ENCODE measurements at regions not wholly inside any gene's neighbourhood (a gene's known extent, or its start where the extent isn't known, plus 50 kb on each side); places are given as distances from the start of the nearest gene placed in this dataset.

- no peaks in the 10 kb centered on the region for H3K27me3 ChIP-seq (ENCODE audit: low read depth, low read length)
- H3K4me1 ChIP-seq (ENCODE audit: control insufficient read depth in 1 of 2, insufficient read depth in 2 of 2, low read length in 2 of 2) = no peaks in the 10 kb centered on the region
- no peaks in the 10 kb centered on the region for H3K9me3 ChIP-seq (ENCODE audit: control insufficient read depth in 1 of 2, low read length in 2 of 2)
- no peak overlapping the region for H3K4me3 ChIP-seq (ENCODE audit: low read depth in 1 of 2, low read length in 2 of 2)
- H3K36me3 ChIP-seq (ENCODE audit: control insufficient read depth in 1 of 2, insufficient read depth in 2 of 2, low read length in 2 of 2) = no peaks in the 10 kb centered on the region
- no peak overlapping the region for H3K27ac ChIP-seq (ENCODE audit: low read length)
Observed at GRCh38 chr13:104855581-104855980, 1679.9 kb downstream of the EFNB2 start.

- no peaks in the 10 kb centered on the region for H3K9me3 ChIP-seq (ENCODE audit: control insufficient read depth in 1 of 2, low read length in 2 of 2)
- no peaks in the 10 kb centered on the region for H3K27me3 ChIP-seq (ENCODE audit: low read depth, low read length)
Observed at GRCh38 chr13:104854698-104855097, 1680.8 kb downstream of the EFNB2 start.

GRCh38 chr13:104854007-104854406, 1681.5 kb downstream of the EFNB2 start:
- H3K4me3 ChIP-seq (ENCODE audit: low read depth in 1 of 2, low read length in 2 of 2) = no peak overlapping the region
- H3K36me3 ChIP-seq (ENCODE audit: control insufficient read depth in 1 of 2, insufficient read depth in 2 of 2, low read length in 2 of 2) = no peaks in the 10 kb centered on the region
- no peaks in the 10 kb centered on the region for H3K9me3 ChIP-seq (ENCODE audit: control insufficient read depth in 1 of 2, low read length in 2 of 2)

More at GRCh38 chr13:104854698-104855097, 1680.8 kb downstream of the EFNB2 start:
- H3K4me1 ChIP-seq (ENCODE audit: control insufficient read depth in 1 of 2, insufficient read depth in 2 of 2, low read length in 2 of 2) = no peaks in the 10 kb centered on the region
- no peak overlapping the region for H3K4me3 ChIP-seq (ENCODE audit: low read depth in 1 of 2, low read length in 2 of 2)
- no peak overlapping the region for H3K27ac ChIP-seq (ENCODE audit: low read length)
- no peaks in the 10 kb centered on the region for H3K36me3 ChIP-seq (ENCODE audit: control insufficient read depth in 1 of 2, insufficient read depth in 2 of 2, low read length in 2 of 2)

GRCh38 chr13:104847922-104848321, 1687.5 kb downstream of the EFNB2 start:
- Histone ChIP-seq H3K27ac (ENCODE audit: low read length) (no peak overlapping the region), H3K27me3 (ENCODE audit: low read depth, low read length) (no peaks in the 10 kb centered on the region), H3K4me1 (ENCODE audit: control insufficient read depth in 1 of 2, insufficient read depth in 2 of 2, low read length in 2 of 2) (no peaks in the 10 kb centered on the region), H3K9me3 (ENCODE audit: control insufficient read depth in 1 of 2, low read length in 2 of 2) (no peaks in the 10 kb centered on the region), H3K4me3 (ENCODE audit: low read depth in 1 of 2, low read length in 2 of 2) (no peak overlapping the region), H3K36me3 (ENCODE audit: control insufficient read depth in 1 of 2, insufficient read depth in 2 of 2, low read length in 2 of 2) (no peaks in the 10 kb centered on the region)

More at GRCh38 chr13:104854007-104854406, 1681.5 kb downstream of the EFNB2 start:
- Histone ChIP-seq H3K27me3 (ENCODE audit: low read depth, low read length) (no peaks in the 10 kb centered on the region), H3K27ac (ENCODE audit: low read length) (no peak overlapping the region), H3K4me1 (ENCODE audit: control insufficient read depth in 1 of 2, insufficient read depth in 2 of 2, low read length in 2 of 2) (no peaks in the 10 kb centered on the region)

- H3K36me3 ChIP-seq (ENCODE audit: control insufficient read depth in 1 of 2, insufficient read depth in 2 of 2, low read length in 2 of 2) = no peaks in the 10 kb centered on the region
- no peak overlapping the region for H3K27ac ChIP-seq (ENCODE audit: low read length)
- no peak overlapping the region for H3K4me3 ChIP-seq (ENCODE audit: low read depth in 1 of 2, low read length in 2 of 2)
- H3K4me1 ChIP-seq (ENCODE audit: control insufficient read depth in 1 of 2, insufficient read depth in 2 of 2, low read length in 2 of 2) = no peaks in the 10 kb centered on the region
- H3K27me3 ChIP-seq (ENCODE audit: low read depth, low read length) = no peaks in the 10 kb centered on the region
- H3K9me3 ChIP-seq (ENCODE audit: control insufficient read depth in 1 of 2, low read length in 2 of 2) = no peaks in the 10 kb centered on the region
Observed at GRCh38 chr13:104843401-104843800, 1692.1 kb downstream of the EFNB2 start.

GRCh38 chr13:104841110-104841509, 1694.4 kb downstream of the EFNB2 start:
- Histone ChIP-seq H3K36me3 (ENCODE audit: control insufficient read depth in 1 of 2, insufficient read depth in 2 of 2, low read length in 2 of 2) (no peaks in the 10 kb centered on the region), H3K9me3 (ENCODE audit: control insufficient read depth in 1 of 2, low read length in 2 of 2) (no peaks in the 10 kb centered on the region), H3K27me3 (ENCODE audit: low read depth, low read length) (no peaks in the 10 kb centered on the region), H3K4me1 (ENCODE audit: control insufficient read depth in 1 of 2, insufficient read depth in 2 of 2, low read length in 2 of 2) (no peaks in the 10 kb centered on the region), H3K4me3 (ENCODE audit: low read depth in 1 of 2, low read length in 2 of 2) (no peak overlapping the region), H3K27ac (ENCODE audit: low read length) (no peak overlapping the region)

- no peaks in the 10 kb centered on the region for H3K9me3 ChIP-seq (ENCODE audit: control insufficient read depth in 1 of 2, low read length in 2 of 2)
Observed at GRCh38 chr13:104837756-104838155, 1697.7 kb downstream of the EFNB2 start.

GRCh38 chr13:104833221-104833620, 1702.2 kb downstream of the EFNB2 start:
- H3K27ac ChIP-seq (ENCODE audit: low read length) = no peak overlapping the region

More at GRCh38 chr13:104837756-104838155, 1697.7 kb downstream of the EFNB2 start:
- Histone ChIP-seq H3K4me1 (ENCODE audit: control insufficient read depth in 1 of 2, insufficient read depth in 2 of 2, low read length in 2 of 2) (no peaks in the 10 kb centered on the region), H3K27ac (ENCODE audit: low read length) (no peak overlapping the region), H3K27me3 (ENCODE audit: low read depth, low read length) (no peaks in the 10 kb centered on the region), H3K36me3 (ENCODE audit: control insufficient read depth in 1 of 2, insufficient read depth in 2 of 2, low read length in 2 of 2) (no peaks in the 10 kb centered on the region), H3K4me3 (ENCODE audit: low read depth in 1 of 2, low read length in 2 of 2) (no peak overlapping the region)

GRCh38 chr13:104832231-104832630, 1703.2 kb downstream of the EFNB2 start:
- Histone ChIP-seq H3K4me1 (ENCODE audit: control insufficient read depth in 1 of 2, insufficient read depth in 2 of 2, low read length in 2 of 2) (no peaks in the 10 kb centered on the region), H3K9me3 (ENCODE audit: control insufficient read depth in 1 of 2, low read length in 2 of 2) (no peaks in the 10 kb centered on the region), H3K27ac (ENCODE audit: low read length) (no peak overlapping the region), H3K27me3 (ENCODE audit: low read depth, low read length) (no peaks in the 10 kb centered on the region), H3K36me3 (ENCODE audit: control insufficient read depth in 1 of 2, insufficient read depth in 2 of 2, low read length in 2 of 2) (no peaks in the 10 kb centered on the region), H3K4me3 (ENCODE audit: low read depth in 1 of 2, low read length in 2 of 2) (no peak overlapping the region)

More at GRCh38 chr13:104833221-104833620, 1702.2 kb downstream of the EFNB2 start:
- H3K9me3 ChIP-seq (ENCODE audit: control insufficient read depth in 1 of 2, low read length in 2 of 2) = no peaks in the 10 kb centered on the region
- H3K27me3 ChIP-seq (ENCODE audit: low read depth, low read length) = no peaks in the 10 kb centered on the region
- no peaks in the 10 kb centered on the region for H3K4me1 ChIP-seq (ENCODE audit: control insufficient read depth in 1 of 2, insufficient read depth in 2 of 2, low read length in 2 of 2)
- H3K36me3 ChIP-seq (ENCODE audit: control insufficient read depth in 1 of 2, insufficient read depth in 2 of 2, low read length in 2 of 2) = no peaks in the 10 kb centered on the region
- no peak overlapping the region for H3K4me3 ChIP-seq (ENCODE audit: low read depth in 1 of 2, low read length in 2 of 2)

- no peaks in the 10 kb centered on the region for H3K36me3 ChIP-seq (ENCODE audit: control insufficient read depth in 1 of 2, insufficient read depth in 2 of 2, low read length in 2 of 2)
- H3K27me3 ChIP-seq (ENCODE audit: low read depth, low read length) = no peaks in the 10 kb centered on the region
- no peak overlapping the region for H3K27ac ChIP-seq (ENCODE audit: low read length)
- H3K4me1 ChIP-seq (ENCODE audit: control insufficient read depth in 1 of 2, insufficient read depth in 2 of 2, low read length in 2 of 2) = no peaks in the 10 kb centered on the region
- H3K9me3 ChIP-seq (ENCODE audit: control insufficient read depth in 1 of 2, low read length in 2 of 2) = no peaks in the 10 kb centered on the region
- H3K4me3 ChIP-seq (ENCODE audit: low read depth in 1 of 2, low read length in 2 of 2) = no peak overlapping the region
Observed at GRCh38 chr13:104831831-104832230, 1703.6 kb downstream of the EFNB2 start.

- Histone ChIP-seq H3K27ac (ENCODE audit: low read length) (no peak overlapping the region), H3K9me3 (ENCODE audit: control insufficient read depth in 1 of 2, low read length in 2 of 2) (no peaks in the 10 kb centered on the region), H3K27me3 (ENCODE audit: low read depth, low read length) (no peaks in the 10 kb centered on the region), H3K4me1 (ENCODE audit: control insufficient read depth in 1 of 2, insufficient read depth in 2 of 2, low read length in 2 of 2) (no peaks in the 10 kb centered on the region), H3K4me3 (ENCODE audit: low read depth in 1 of 2, low read length in 2 of 2) (no peak overlapping the region), H3K36me3 (ENCODE audit: control insufficient read depth in 1 of 2, insufficient read depth in 2 of 2, low read length in 2 of 2) (no peaks in the 10 kb centered on the region)
Observed at GRCh38 chr13:104823709-104824108, 1711.8 kb downstream of the EFNB2 start.

- H3K4me3 ChIP-seq (ENCODE audit: low read depth in 1 of 2, low read length in 2 of 2) = no peak overlapping the region
- H3K9me3 ChIP-seq (ENCODE audit: control insufficient read depth in 1 of 2, low read length in 2 of 2) = no peaks in the 10 kb centered on the region
- no peaks in the 10 kb centered on the region for H3K36me3 ChIP-seq (ENCODE audit: control insufficient read depth in 1 of 2, insufficient read depth in 2 of 2, low read length in 2 of 2)
- no peaks in the 10 kb centered on the region for H3K4me1 ChIP-seq (ENCODE audit: control insufficient read depth in 1 of 2, insufficient read depth in 2 of 2, low read length in 2 of 2)
- no peaks in the 10 kb centered on the region for H3K27me3 ChIP-seq (ENCODE audit: low read depth, low read length)
- H3K27ac ChIP-seq (ENCODE audit: low read length) = no peak overlapping the region
Observed at GRCh38 chr13:104823071-104823470, 1712.4 kb downstream of the EFNB2 start.
